Transverse colon (tissue), 4 donors: ENCODE measurements at regions not wholly inside any gene's neighbourhood (a gene's known extent, or its start where the extent isn't known, plus 50 kb on each side); places are given as distances from the start of the nearest gene placed in this dataset.

Experiments used
- DNase-seq: peaks from one replicate; pipeline ENCODE4 v3.0.0-alpha.2; 2019
- H3K27ac ChIP-seq, 4 donors: fragments of 200-600 bp; sonication (generic); 2 replicates each; pipeline ENCODE4 v1.5.1; 2016 to 2018; ENCODE audit warnings: inconsistent platforms in 4 of 4
- H3K27me3 ChIP-seq: fragments of 200-600 bp; sonication (generic); 2 replicates; pipeline ENCODE4 v1.5.1; 2017; ENCODE audit warnings: inconsistent platforms
- H3K36me3 ChIP-seq, 4 donors: fragments of 200-600 bp; sonication (generic); 2 replicates each; pipeline ENCODE4 v1.5.1; 2017 to 2019; ENCODE audit warnings: inconsistent platforms in 4 of 4
- H3K4me1 ChIP-seq, 4 donors: fragments of 200-600 bp; sonication (generic); 2 replicates each; pipeline ENCODE4 v1.5.1; 2017 to 2020; ENCODE audit warnings: inconsistent platforms in 4 of 4
- H3K4me3 ChIP-seq, 4 donors: fragments of 200-600 bp; sonication (generic); 1 replicate in 1 of 4; 2 replicates in 3 of 4; pipeline versions ENCODE4 v1.5.1 to v1.6.1; 2017 to 2019; ENCODE audit warnings: inconsistent platforms in 4 of 4
- H3K9me3 ChIP-seq, 2 donors: fragments of 200-600 bp; sonication (generic); 2 replicates each; pipeline ENCODE4 v1.5.1; 2017 to 2019; ENCODE audit warnings: inconsistent platforms in 2 of 2
- CTCF ChIP-seq, 5 experiments: fragments of 200-600 bp in 3 of 5; fragments of 450-650 bp in 2 of 5; sonication (generic) in 3 of 5; IDR thresholded peaks; 1 replicate in 2 of 5; 2 replicates in 3 of 5; pipeline ENCODE4 v1.5.1; 2016 to 2017; ENCODE audit warnings: antibody characterized with exemption in 5 of 5, inconsistent platforms in 3 of 5, mild to moderate bottlenecking in 2 of 5, moderate library complexity in 1 of 5
- EP300 ChIP-seq: sonication (generic); formaldehyde crosslinking; IDR thresholded peaks from one replicate; pipeline ENCODE4 v1.6.1; 2017; ENCODE audit warnings: antibody characterized with exemption, low read depth
- POLR2A ChIP-seq: fragments of 450-650 bp; IDR thresholded peaks from one replicate; pipeline ENCODE4 v1.6.1; 2016; ENCODE audit warnings: antibody characterized with exemption, mild to moderate bottlenecking, moderate library complexity
- POLR2AphosphoS5 ChIP-seq, 3 donors: sonication (generic); formaldehyde crosslinking; IDR thresholded peaks; one replicate each; pipeline ENCODE4 v1.6.1; 2016; ENCODE audit warnings: antibody characterized with exemption in 3 of 3
- WGBS, 2 donors: methylation state at CpG; one replicate each; pipeline ENCODE4 v1.1.5; 2018; ENCODE audit warnings: low coverage in 1 of 2; 5-methylcytosine and 5-hydroxymethylcytosine counted together
- in situ Hi-C, 4 donors: fragments of 200-750 bp; cut with MboI; loops; one replicate each; pipeline versions ENCODE4 v1.15.0 to v1.15.1; 2017; ENCODE audit warnings: low sequenced_read_pairs in 3 of 4, low pct_ligation_motif_present in 1 of 4, low pct_unique_long_range_greater_than_20kb in 1 of 4
- intact Hi-C: fragments of 100-400 bp; cut with DNase I; formaldehyde crosslinking; loops from one replicate; pipeline ENCODE4 v1.15.1; 2023; ENCODE audit warnings: low total_unique reads

- intact Hi-C loops (no loop called here), in situ Hi-C loops (no loop called here)
- TF ChIP-seq CTCF (IDR thresholded peaks at IDR 0.05) (no peak), EP300 (no peak), POLR2AphosphoS5 (IDR thresholded peaks at IDR 0.05) (no peak), POLR2A (no peak)
- Histone ChIP-seq H3K27ac (no peak overlapping the region), H3K4me3 (no peak overlapping the region), H3K36me3 (no peaks in the 10 kb centered on the region), H3K4me1 (no peaks in the 10 kb centered on the region), H3K27me3 (no peaks in the 10 kb centered on the region), H3K9me3 (no peaks in the 10 kb centered on the region)
- WGBS, 2 donors = 56 to 71% methylated on average over 4 of the region's 4 CpGs
- no peak for DNase-seq
Measured at GRCh38 chr1:237998581-237998980, 107.9 kb upstream of the ZP4 start.

GRCh38 chr1:237983496-237983895, 92.8 kb upstream of the ZP4 start:
- no peaks in the 10 kb centered on the region for H3K36me3 ChIP-seq
- no peaks in the 10 kb centered on the region for H3K9me3 ChIP-seq
- H3K27ac ChIP-seq = no peak overlapping the region
- H3K4me3 ChIP-seq = no peak overlapping the region
- in situ Hi-C loops (no loop called here), intact Hi-C loops (no loop called here)
- no peak for DNase-seq
- WGBS, 2 donors = 52 to 72% methylated on average over 2 of the region's 2 CpGs
- no peaks in the 10 kb centered on the region for H3K27me3 ChIP-seq
- no peaks in the 10 kb centered on the region for H3K4me1 ChIP-seq
- no peak for TF ChIP-seq EP300
- no peak for TF ChIP-seq POLR2A
- no peak for TF ChIP-seq POLR2AphosphoS5 (IDR thresholded peaks at IDR 0.05)
- TF ChIP-seq CTCF (IDR thresholded peaks at IDR 0.05) = no peak

- intact Hi-C loops = no loop called here
- no peaks in the 10 kb centered on the region for H3K9me3 ChIP-seq
- H3K4me1 ChIP-seq = no peaks in the 10 kb centered on the region
- no peak overlapping the region for H3K4me3 ChIP-seq
- DNase-seq = no peak
- in situ Hi-C loops = no loop called here
- H3K27me3 ChIP-seq = no peaks in the 10 kb centered on the region
- 75 to 78% methylated on average over 3 of the region's 3 CpGs for WGBS, 2 donors
- H3K27ac ChIP-seq = no peak overlapping the region
- TF ChIP-seq POLR2AphosphoS5 (IDR thresholded peaks at IDR 0.05) = no peak
- no peak for TF ChIP-seq CTCF (IDR thresholded peaks at IDR 0.05)
- no peak for TF ChIP-seq EP300
- no peak for TF ChIP-seq POLR2A
- H3K36me3 ChIP-seq = no peaks in the 10 kb centered on the region
Measured at GRCh38 chr1:237981223-237981622, 90.5 kb upstream of the ZP4 start.

GRCh38 chr1:237976331-237976730, 85.6 kb upstream of the ZP4 start:
- Histone ChIP-seq H3K27ac (no peak overlapping the region), H3K4me1 (no peaks in the 10 kb centered on the region), H3K4me3 (no peak overlapping the region), H3K9me3 (no peaks in the 10 kb centered on the region), H3K36me3 (no peaks in the 10 kb centered on the region), H3K27me3 (no peaks in the 10 kb centered on the region)
- intact Hi-C loops (no loop called here), in situ Hi-C loops (no loop called here)
- 35 to 56% methylated on average over 1 of the region's 1 CpG for WGBS, 2 donors
- no peak for TF ChIP-seq POLR2AphosphoS5 (IDR thresholded peaks at IDR 0.05)
- no peak for TF ChIP-seq EP300
- no peak for TF ChIP-seq CTCF (IDR thresholded peaks at IDR 0.05)
- no peak for TF ChIP-seq POLR2A
- DNase-seq = no peak
